SK-N-SH treated with all-trans-retinoic acid at 6 μM for 48 hours (cell line): ENCODE measurements at regions not wholly inside any gene's neighbourhood (a gene's known extent, or its start where the extent isn't known, plus 50 kb on each side); places are given as distances from the start of the nearest gene placed in this dataset.
A peak's percentile ranks its signal among the peaks of the same experiment; 100 is the strongest.

Experiments used
- ATAC-seq: fragments of 200-7000 bp; cut with Tn5 transposase; 3 replicates; pipeline ENCODE4 v1.9.1; 2020; ENCODE audit warnings: mild to moderate bottlenecking, moderate library complexity
- ARNTL ChIP-seq: fragments of 450-650 bp; formaldehyde crosslinking; IDR thresholded peaks from 2 replicates; pipeline ENCODE4 v1.5.0; 2020; ENCODE audit warnings: low read depth, mild to moderate bottlenecking, moderate library complexity, borderline replicate concordance
- BACH2 ChIP-seq: fragments of 250-450 bp; sonication (Bioruptor Pico); IDR thresholded peaks from 2 replicates; pipeline ENCODE4 v1.9.0; 2021; ENCODE audit warnings: mild to moderate bottlenecking, borderline replicate concordance
- CSDC2 ChIP-seq: fragments of 250-450 bp; sonication (Bioruptor Pico); IDR thresholded peaks from 2 replicates; pipeline ENCODE4 v1.5.0; 2020; ENCODE audit warnings: mild to moderate bottlenecking, moderate library complexity
- ESRRG ChIP-seq: fragments of 250-450 bp; sonication (Bioruptor Pico); IDR thresholded peaks from 2 replicates; pipeline ENCODE4 v1.6.1; 2021; ENCODE audit warnings: mild to moderate bottlenecking
- GLIS3 ChIP-seq: fragments of 250-450 bp; sonication (Bioruptor Pico); IDR thresholded peaks from 2 replicates; pipeline ENCODE4 v1.5.0; 2020; ENCODE audit warnings: mild to moderate bottlenecking, moderate library complexity
- ISL1 ChIP-seq: fragments of 250-450 bp; sonication (Bioruptor Pico); IDR thresholded peaks from 2 replicates; pipeline ENCODE4 v2.1.2; 2022; ENCODE audit warnings: mild to moderate bottlenecking, moderate library complexity
- OSR1 ChIP-seq: fragments of 250-450 bp; sonication (Bioruptor Pico); IDR thresholded peaks from 2 replicates; pipeline ENCODE4 v1.8.0; 2022; ENCODE audit warnings: moderate library complexity, mild to moderate bottlenecking, inconsistent platforms
- PPARA ChIP-seq: fragments of 250-450 bp; sonication (Bioruptor Pico); IDR thresholded peaks from 2 replicates; pipeline ENCODE4 v1.5.0; 2020; ENCODE audit warnings: mild to moderate bottlenecking, borderline replicate concordance
- RARB ChIP-seq: fragments of 250-450 bp; sonication (Bioruptor Pico); IDR thresholded peaks from 2 replicates; pipeline ENCODE4 v1.8.0; 2021; ENCODE audit warnings: mild to moderate bottlenecking, moderate library complexity
- TCF4 ChIP-seq: fragments of 250-450 bp; sonication (Bioruptor Pico); IDR thresholded peaks from 2 replicates; pipeline ENCODE4 v1.8.0; 2021; ENCODE audit warnings: mild to moderate bottlenecking, moderate library complexity, borderline replicate concordance
- TOX ChIP-seq: fragments of 250-450 bp; sonication (Bioruptor Pico); IDR thresholded peaks from 2 replicates; pipeline ENCODE4 v1.8.0; 2021; ENCODE audit warnings: mild to moderate bottlenecking, moderate library complexity, borderline replicate concordance
- ZC3H10 ChIP-seq: fragments of 250-450 bp; sonication (Bioruptor Pico); IDR thresholded peaks from 2 replicates; pipeline ENCODE4 v1.5.1; 2021; ENCODE audit warnings: mild to moderate bottlenecking, moderate library complexity
- ZFP3 ChIP-seq: fragments of 250-450 bp; sonication (Bioruptor Pico); IDR thresholded peaks from 2 replicates; pipeline ENCODE4 v1.5.0; 2020; ENCODE audit warnings: mild to moderate bottlenecking, moderate library complexity
- ZFP30 ChIP-seq: fragments of 450-650 bp; formaldehyde crosslinking; IDR thresholded peaks from 2 replicates; pipeline ENCODE4 v1.5.0; 2022; ENCODE audit warnings: mild to moderate bottlenecking, moderate library complexity
- ZNF565 ChIP-seq: fragments of 450-650 bp; formaldehyde crosslinking; conservative IDR thresholded peaks from 2 replicates; pipeline ENCODE4 v1.5.0; 2020; ENCODE audit warnings: low read depth, mild to moderate bottlenecking, moderate library complexity
- ZNF70 ChIP-seq: fragments of 450-650 bp; formaldehyde crosslinking; IDR thresholded peaks from 2 replicates; pipeline ENCODE4 v1.5.0; 2020; ENCODE audit warnings: mild to moderate bottlenecking, moderate library complexity
- ZNF8 ChIP-seq: fragments of 450-650 bp; formaldehyde crosslinking; IDR thresholded peaks from 2 replicates; pipeline ENCODE4 v1.5.0; 2020; ENCODE audit warnings: mild to moderate bottlenecking, moderate library complexity
- TF ChIP-seq, protein P1 (sequence below): fragments of 250-450 bp; sonication (Bioruptor Pico); IDR thresholded peaks from 2 replicates; pipeline ENCODE4 v1.5.1; 2021; ENCODE audit warnings: mild to moderate bottlenecking, moderate library complexity
- TF ChIP-seq, protein P2 (sequence below): fragments of 250-450 bp; sonication (Bioruptor Pico); IDR thresholded peaks from 2 replicates; pipeline ENCODE4 v1.5.0; 2020; ENCODE audit warnings: mild to moderate bottlenecking, moderate library complexity
- TF ChIP-seq, protein P3 (sequence below): fragments of 250-450 bp; sonication (Bioruptor Pico); IDR thresholded peaks from 2 replicates; pipeline ENCODE4 v1.8.0; 2020; ENCODE audit warnings: mild to moderate bottlenecking, moderate library complexity, borderline replicate concordance
- TF ChIP-seq, protein P4 (sequence below): fragments of 250-450 bp; sonication (Bioruptor Pico); IDR thresholded peaks from 2 replicates; pipeline ENCODE4 v1.5.1; 2020; ENCODE audit warnings: low read depth, mild to moderate bottlenecking, moderate library complexity
- TF ChIP-seq, protein P5 (sequence below): fragments of 250-450 bp; sonication (Bioruptor Pico); IDR thresholded peaks from 2 replicates; pipeline ENCODE4 v1.8.0; 2021; ENCODE audit warnings: low read depth, mild to moderate bottlenecking, moderate library complexity, borderline replicate concordance

DNA sequence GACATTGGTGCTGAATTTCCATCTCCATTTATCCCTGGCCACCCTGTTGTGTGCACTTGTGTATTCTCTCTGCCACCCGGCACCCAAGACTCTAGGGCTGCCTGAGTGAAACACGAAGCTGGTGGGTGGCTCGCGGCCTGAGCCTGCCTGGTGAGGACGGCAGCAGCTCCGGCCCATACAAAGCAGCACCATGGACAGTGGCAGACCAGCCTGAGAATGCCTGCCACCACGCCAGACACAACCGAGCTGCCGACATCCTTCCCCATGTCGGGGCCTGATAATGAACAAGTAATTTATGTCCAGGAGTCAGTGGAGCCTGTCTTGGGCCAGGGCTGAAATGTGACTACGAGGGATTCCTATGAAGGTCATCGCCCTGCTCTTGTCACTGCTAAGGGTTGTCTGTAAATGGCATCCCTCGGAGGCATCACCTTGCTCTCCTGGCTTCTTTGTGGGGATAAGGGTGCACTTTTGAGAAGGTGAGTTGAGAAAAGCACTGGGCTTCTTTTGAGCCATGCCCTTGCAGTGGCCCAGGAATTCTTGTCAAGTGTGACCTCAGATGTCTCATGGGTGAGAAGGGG, 175.7 kb downstream of the MELK start:
- TF ChIP-seq GLIS3 (CRISPR knock-in tag) (no peak), ZNF70 (CRISPR knock-in tag) (no peak), ISL1 (no peak), PPARA (no peak), TOX (CRISPR knock-in tag) (no peak), ZFP30 (CRISPR knock-in tag) (no peak), ZC3H10 (CRISPR knock-in tag) (no peak), ESRRG (CRISPR knock-in tag) (no peak), RARB (CRISPR knock-in tag) (no peak), CSDC2 (CRISPR knock-in tag) (no peak), TCF4 (CRISPR knock-in tag) (no peak), ZNF8 (no peak), ZNF565 (no peak)
- TF ChIP-seq, protein P1, sequence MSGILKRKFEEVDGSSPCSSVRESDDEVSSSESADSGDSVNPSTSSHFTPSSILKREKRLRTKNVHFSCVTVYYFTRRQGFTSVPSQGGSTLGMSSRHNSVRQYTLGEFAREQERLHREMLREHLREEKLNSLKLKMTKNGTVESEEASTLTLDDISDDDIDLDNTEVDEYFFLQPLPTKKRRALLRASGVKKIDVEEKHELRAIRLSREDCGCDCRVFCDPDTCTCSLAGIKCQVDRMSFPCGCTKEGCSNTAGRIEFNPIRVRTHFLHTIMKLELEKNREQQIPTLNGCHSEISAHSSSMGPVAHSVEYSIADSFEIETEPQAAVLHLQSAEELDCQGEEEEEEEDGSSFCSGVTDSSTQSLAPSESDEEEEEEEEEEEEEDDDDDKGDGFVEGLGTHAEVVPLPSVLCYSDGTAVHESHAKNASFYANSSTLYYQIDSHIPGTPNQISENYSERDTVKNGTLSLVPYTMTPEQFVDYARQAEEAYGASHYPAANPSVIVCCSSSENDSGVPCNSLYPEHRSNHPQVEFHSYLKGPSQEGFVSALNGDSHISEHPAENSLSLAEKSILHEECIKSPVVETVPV (CRISPR knock-in tag), result no peak
- TF ChIP-seq, protein P2, sequence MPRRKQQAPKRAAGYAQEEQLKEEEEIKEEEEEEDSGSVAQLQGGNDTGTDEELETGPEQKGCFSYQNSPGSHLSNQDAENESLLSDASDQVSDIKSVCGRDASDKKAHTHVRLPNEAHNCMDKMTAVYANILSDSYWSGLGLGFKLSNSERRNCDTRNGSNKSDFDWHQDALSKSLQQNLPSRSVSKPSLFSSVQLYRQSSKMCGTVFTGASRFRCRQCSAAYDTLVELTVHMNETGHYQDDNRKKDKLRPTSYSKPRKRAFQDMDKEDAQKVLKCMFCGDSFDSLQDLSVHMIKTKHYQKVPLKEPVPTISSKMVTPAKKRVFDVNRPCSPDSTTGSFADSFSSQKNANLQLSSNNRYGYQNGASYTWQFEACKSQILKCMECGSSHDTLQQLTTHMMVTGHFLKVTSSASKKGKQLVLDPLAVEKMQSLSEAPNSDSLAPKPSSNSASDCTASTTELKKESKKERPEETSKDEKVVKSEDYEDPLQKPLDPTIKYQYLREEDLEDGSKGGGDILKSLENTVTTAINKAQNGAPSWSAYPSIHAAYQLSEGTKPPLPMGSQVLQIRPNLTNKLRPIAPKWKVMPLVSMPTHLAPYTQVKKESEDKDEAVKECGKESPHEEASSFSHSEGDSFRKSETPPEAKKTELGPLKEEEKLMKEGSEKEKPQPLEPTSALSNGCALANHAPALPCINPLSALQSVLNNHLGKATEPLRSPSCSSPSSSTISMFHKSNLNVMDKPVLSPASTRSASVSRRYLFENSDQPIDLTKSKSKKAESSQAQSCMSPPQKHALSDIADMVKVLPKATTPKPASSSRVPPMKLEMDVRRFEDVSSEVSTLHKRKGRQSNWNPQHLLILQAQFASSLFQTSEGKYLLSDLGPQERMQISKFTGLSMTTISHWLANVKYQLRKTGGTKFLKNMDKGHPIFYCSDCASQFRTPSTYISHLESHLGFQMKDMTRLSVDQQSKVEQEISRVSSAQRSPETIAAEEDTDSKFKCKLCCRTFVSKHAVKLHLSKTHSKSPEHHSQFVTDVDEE, result no peak
- TF ChIP-seq, protein P3, sequence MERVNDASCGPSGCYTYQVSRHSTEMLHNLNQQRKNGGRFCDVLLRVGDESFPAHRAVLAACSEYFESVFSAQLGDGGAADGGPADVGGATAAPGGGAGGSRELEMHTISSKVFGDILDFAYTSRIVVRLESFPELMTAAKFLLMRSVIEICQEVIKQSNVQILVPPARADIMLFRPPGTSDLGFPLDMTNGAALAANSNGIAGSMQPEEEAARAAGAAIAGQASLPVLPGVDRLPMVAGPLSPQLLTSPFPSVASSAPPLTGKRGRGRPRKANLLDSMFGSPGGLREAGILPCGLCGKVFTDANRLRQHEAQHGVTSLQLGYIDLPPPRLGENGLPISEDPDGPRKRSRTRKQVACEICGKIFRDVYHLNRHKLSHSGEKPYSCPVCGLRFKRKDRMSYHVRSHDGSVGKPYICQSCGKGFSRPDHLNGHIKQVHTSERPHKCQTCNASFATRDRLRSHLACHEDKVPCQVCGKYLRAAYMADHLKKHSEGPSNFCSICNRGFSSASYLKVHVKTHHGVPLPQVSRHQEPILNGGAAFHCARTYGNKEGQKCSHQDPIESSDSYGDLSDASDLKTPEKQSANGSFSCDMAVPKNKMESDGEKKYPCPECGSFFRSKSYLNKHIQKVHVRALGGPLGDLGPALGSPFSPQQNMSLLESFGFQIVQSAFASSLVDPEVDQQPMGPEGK, result no peak
- peak; percentile 75 for ATAC-seq

DNA sequence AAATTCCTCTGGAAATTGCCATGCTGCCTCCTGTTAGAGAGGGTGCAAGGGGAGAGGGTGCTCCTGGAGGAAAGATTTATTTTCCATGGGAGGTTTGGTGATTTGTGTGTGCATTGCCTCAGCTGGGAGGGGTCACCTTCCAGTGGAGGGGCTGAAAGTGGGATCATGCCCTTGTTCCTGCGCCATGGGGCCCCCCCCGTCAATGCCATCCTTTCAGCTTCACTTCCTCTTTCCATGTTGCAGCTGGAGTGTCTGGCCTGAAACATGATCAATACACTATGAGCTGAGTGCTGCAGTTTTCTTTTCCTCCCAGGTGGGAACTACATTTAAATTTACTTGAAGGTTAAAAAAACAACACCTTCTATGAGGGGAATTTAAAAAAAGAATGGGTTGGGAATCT, 176.8 kb downstream of the MELK start:
- ATAC-seq, result no peak
- TF ChIP-seq TOX (CRISPR knock-in tag), result no peak
- no peak for TF ChIP-seq PPARA

DNA sequence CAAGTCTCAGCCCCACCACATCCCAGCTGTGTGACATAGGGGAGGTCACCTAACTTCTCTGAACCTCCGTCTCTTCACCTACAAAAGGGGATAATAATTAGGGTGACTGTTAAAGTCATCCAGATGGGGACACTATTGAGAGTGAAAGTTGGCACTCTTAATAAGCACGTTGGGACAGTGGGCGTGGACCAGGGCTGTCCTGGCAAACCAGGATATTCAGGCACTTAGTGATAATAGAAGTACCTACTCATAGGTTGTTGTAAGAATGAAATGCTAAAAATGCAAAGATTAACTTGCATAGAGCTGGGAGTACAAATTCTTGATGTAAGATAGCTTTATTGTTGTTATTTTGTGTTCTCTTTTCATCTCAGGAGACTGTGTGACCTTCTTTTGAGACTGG, 177.9 kb downstream of the MELK start:
- no peak for TF ChIP-seq TOX (CRISPR knock-in tag)
- no peak for ATAC-seq

DNA sequence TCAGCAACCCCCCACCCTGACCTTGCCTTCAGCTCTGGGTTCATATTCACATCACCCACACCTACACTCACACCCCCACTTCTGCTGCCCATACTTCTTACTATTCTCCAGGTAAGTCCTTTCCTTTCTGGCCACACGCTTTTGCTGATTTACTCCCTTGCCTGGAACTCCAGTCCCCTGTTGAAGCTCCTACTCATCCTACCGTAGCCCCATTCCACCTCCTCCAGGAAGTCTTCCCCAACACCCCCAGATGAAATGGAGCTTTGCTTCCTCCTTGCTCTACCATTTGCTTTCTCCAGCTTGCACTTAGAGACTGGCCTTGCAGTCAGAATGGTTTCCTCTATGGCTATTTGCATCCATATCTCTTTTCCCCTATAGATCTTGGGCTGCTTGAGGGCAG, 182.3 kb downstream of the MELK start:
- ATAC-seq, result no peak
- peak; percentile 77 for TF ChIP-seq ZFP3 (CRISPR knock-in tag)
- TF ChIP-seq, protein P4, sequence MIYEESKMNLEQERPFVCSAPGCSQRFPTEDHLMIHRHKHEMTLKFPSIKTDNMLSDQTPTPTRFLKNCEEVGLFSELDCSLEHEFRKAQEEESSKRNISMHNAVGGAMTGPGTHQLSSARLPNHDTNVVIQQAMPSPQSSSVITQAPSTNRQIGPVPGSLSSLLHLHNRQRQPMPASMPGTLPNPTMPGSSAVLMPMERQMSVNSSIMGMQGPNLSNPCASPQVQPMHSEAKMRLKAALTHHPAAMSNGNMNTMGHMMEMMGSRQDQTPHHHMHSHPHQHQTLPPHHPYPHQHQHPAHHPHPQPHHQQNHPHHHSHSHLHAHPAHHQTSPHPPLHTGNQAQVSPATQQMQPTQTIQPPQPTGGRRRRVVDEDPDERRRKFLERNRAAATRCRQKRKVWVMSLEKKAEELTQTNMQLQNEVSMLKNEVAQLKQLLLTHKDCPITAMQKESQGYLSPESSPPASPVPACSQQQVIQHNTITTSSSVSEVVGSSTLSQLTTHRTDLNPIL (CRISPR knock-in tag), result no peak
- TF ChIP-seq BACH2 (CRISPR knock-in tag), result no peak
- TF ChIP-seq, protein P1 (CRISPR knock-in tag), result no peak

DNA sequence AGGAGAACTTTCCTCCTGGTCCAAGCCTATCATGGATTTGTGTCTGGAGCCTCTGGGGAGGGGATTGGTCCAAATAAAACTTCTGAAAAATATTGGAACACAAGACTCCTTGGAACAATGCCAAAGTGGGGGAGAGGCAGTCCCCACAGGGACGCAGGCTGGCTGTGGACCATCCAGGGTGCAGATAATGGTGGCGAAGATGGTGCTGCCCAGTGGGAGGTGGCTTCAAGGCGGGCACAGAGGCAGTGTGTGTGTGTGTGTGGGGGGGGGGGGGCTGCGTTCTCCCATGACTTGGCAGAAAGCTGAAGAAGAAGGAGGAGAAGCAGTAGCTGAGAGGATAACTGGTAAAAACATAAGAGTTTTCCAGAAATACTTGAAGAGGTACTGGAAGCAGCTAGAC, 186.4 kb downstream of the MELK start:
- ATAC-seq, result no peak
- TF ChIP-seq, protein P2, result no peak
- no peak for TF ChIP-seq GLIS3 (CRISPR knock-in tag)
- no peak for TF ChIP-seq ZFP30 (CRISPR knock-in tag)
- no peak for TF ChIP-seq ARNTL (CRISPR knock-in tag)
- TF ChIP-seq, protein P5, sequence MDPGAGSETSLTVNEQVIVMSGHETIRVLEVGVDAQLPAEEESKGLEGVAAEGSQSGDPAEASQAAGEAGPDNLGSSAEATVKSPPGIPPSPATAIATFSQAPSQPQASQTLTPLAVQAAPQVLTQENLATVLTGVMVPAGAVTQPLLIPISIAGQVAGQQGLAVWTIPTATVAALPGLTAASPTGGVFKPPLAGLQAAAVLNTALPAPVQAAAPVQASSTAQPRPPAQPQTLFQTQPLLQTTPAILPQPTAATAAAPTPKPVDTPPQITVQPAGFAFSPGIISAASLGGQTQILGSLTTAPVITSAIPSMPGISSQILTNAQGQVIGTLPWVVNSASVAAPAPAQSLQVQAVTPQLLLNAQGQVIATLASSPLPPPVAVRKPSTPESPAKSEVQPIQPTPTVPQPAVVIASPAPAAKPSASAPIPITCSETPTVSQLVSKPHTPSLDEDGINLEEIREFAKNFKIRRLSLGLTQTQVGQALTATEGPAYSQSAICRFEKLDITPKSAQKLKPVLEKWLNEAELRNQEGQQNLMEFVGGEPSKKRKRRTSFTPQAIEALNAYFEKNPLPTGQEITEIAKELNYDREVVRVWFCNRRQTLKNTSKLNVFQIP, result no peak
- TF ChIP-seq OSR1 (CRISPR knock-in tag), result no peak
- TF ChIP-seq ZNF565, result no peak
- TF ChIP-seq CSDC2 (CRISPR knock-in tag), result no peak
- no peak for TF ChIP-seq ZC3H10 (CRISPR knock-in tag)
- no peak for TF ChIP-seq TOX (CRISPR knock-in tag)
